SU-DHL-6 (cell line): ENCODE measurements at regions not wholly inside any gene's neighbourhood (a gene's known extent, or its start where the extent isn't known, plus 50 kb on each side); places are given as distances from the start of the nearest gene placed in this dataset.

ENCODE experiments used
- H2AFZ ChIP-seq: fragments of 200-600 bp; sonication (generic); 2 replicates; pipeline ENCODE4 v1.6.1; 2014; ENCODE audit warnings: low read depth, mild to moderate bottlenecking, moderate library complexity, mixed read lengths, antibody characterized with exemption, low read length; ENCODE audit not compliant: severe bottlenecking
- H3F3A ChIP-seq: fragments of 200-600 bp; shearing (Covaris generic); 2 replicates; pipeline ENCODE4 v1.6.0; 2016; ENCODE audit warnings: antibody characterized with exemption, mild to moderate bottlenecking; ENCODE audit not compliant: insufficient read depth
- H3K27ac ChIP-seq: fragments of 200-600 bp; sonication (generic); 2 replicates; pipeline ENCODE4 v1.5.1; 2016; ENCODE audit warnings: low read depth, mild to moderate bottlenecking, low read length, moderate library complexity, mixed read lengths
- H3K27me3 ChIP-seq: fragments of 200-600 bp; sonication (generic), shearing (Covaris generic); 2 replicates; pipeline ENCODE4 v1.6.0; 2014; ENCODE audit warnings: mild to moderate bottlenecking, low read length
- H3K36me3 ChIP-seq: fragments of 200-600 bp; sonication (generic); 2 replicates; pipeline ENCODE4 v1.6.1; 2014; ENCODE audit warnings: mild to moderate bottlenecking, low read length, mixed read lengths
- H3K4me2 ChIP-seq: fragments of 300-600, 200-600 bp; shearing (Covaris generic), sonication (generic); 2 replicates; pipeline ENCODE4 v1.6.0; 2014; ENCODE audit warnings: low read length, low read depth, mild to moderate bottlenecking; ENCODE audit not compliant: poor library complexity, severe bottlenecking
- H3K4me3 ChIP-seq: fragments of 200-600 bp; sonication (generic); 2 replicates; pipeline ENCODE4 v1.5.1; 2014; ENCODE audit warnings: antibody characterized with exemption, low read length, mild to moderate bottlenecking, mixed read lengths; ENCODE audit not compliant: insufficient read depth, poor library complexity, severe bottlenecking
- H3K79me2 ChIP-seq: fragments of 200-600 bp; sonication (generic); 2 replicates; pipeline ENCODE4 v1.6.1; 2014; ENCODE audit warnings: mild to moderate bottlenecking, low read length, moderate library complexity; ENCODE audit not compliant: insufficient read depth
- H3K9ac ChIP-seq: fragments of 200-600 bp; sonication (generic); 2 replicates; pipeline ENCODE4 v1.7.0; 2014; ENCODE audit warnings: mild to moderate bottlenecking, low read length
- H3K9me2 ChIP-seq: fragments of 200-600 bp; sonication (generic); replicated peaks from 2 replicates; pipeline ENCODE4 v1.6.1; 2014; ENCODE audit warnings: low read length; ENCODE audit not compliant: insufficient read depth
- H3K9me3 ChIP-seq: fragments of 200-600 bp; sonication (generic); 2 replicates; pipeline ENCODE4 v1.6.1; 2014; ENCODE audit warnings: low read length, mixed read lengths; ENCODE audit not compliant: insufficient read depth
- H4K20me1 ChIP-seq: fragments of 200-600 bp; sonication (generic); 2 replicates; pipeline ENCODE4 v1.6.1; 2014; ENCODE audit warnings: low read depth, mild to moderate bottlenecking, antibody characterized with exemption, low read length, moderate library complexity, mixed read lengths
- CTCF ChIP-seq: fragments of 200-600 bp; sonication (generic); IDR thresholded peaks from one replicate; pipeline ENCODE4 v1.5.1; 2017; ENCODE audit warnings: antibody characterized with exemption, mild to moderate bottlenecking, low read length, moderate library complexity; ENCODE audit not compliant: insufficient read depth, poor library complexity, severe bottlenecking
- EZH2phosphoT487 ChIP-seq: fragments of 200-600 bp; sonication (generic), shearing (Covaris generic); conservative IDR thresholded peaks from 2 replicates; pipeline ENCODE4 v1.6.1; 2018; ENCODE audit warnings: mild to moderate bottlenecking, antibody characterized with exemption, low read length, moderate library complexity, mixed read lengths

DNA sequence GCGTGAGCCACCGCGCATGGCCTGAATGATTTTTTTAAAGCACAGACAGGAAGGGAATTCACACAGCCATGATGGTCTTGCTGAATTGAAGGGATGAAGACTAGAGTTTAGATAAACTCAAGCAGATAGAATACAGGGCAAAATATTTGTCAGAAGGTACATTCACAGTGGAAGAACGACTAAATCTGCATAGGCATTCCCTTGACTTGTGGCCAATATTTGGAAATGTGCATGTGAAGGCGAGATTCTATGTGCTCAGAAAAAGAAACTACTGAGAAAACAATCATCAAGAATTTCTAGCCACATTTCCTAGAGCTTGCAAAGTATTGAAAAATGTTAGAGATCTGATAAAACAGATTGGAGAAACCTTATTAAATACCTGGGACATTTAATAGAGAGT, 1166.2 kb downstream of the DNAJB9 start:
- H3K9ac ChIP-seq, result no peak overlapping the region

DNA sequence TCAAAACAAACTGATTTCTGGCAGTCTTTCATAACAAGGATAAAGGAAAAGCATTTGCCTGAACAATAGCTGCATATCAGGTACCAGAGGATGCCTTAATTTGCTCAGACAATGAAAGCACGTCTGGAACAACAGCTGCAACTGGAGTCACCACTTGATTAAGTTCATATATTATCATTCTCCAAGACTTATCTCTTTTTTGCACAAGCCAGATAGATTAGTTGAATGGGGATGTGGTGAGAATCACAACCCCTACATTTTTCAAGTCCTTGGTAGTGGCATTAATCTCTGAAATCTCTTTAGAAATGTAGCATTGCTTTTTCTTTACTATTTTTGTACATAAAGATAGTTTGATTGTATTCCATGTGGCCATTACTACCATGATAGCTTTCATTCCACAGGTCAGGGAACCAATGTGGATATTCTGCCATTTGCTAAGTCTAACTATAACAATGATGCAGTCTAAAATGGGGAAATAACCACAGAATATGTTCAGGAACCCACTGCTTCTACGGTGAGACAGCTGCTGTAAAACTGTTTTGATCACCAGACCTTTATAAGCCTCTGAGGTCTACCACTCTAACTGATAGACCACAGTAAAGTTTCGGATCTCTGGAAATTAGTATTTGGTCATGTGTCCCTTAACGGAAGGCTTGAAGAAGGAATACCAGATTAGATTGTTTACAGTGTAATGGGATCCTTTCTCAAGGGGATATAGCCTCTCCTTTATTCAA, 1176.2 kb downstream of the DNAJB9 start:
- H3K27ac ChIP-seq, result no peak overlapping the region
- no peaks in the 10 kb centered on the region for H3K9me3 ChIP-seq
- H3F3A ChIP-seq, result no peaks in the 10 kb centered on the region
- no peak overlapping the region for H3K4me2 ChIP-seq
- no peaks in the 10 kb centered on the region for H3K79me2 ChIP-seq
- no peaks in the 10 kb centered on the region for H3K36me3 ChIP-seq
- H3K4me3 ChIP-seq, result no peak overlapping the region
- TF ChIP-seq EZH2phosphoT487 (no peak), CTCF (no peak)
- H3K9me2 ChIP-seq, result no peaks in the 10 kb centered on the region
- H3K9ac ChIP-seq, result no peak overlapping the region
- no peaks in the 10 kb centered on the region for H4K20me1 ChIP-seq
- H2AFZ ChIP-seq, result no peak overlapping the region
- no peaks in the 10 kb centered on the region for H3K27me3 ChIP-seq

More for the DNA sequence above, 1166.2 kb downstream of the DNAJB9 start:
- 0 out of 2 replicates have a peak, but pooled peaks cover 6% of the 10 kb centered on the region for H3K9me3 ChIP-seq
- no peaks in the 10 kb centered on the region; the same call in 1 of the 2 replicates for H3K36me3 ChIP-seq
- no peak overlapping the region for H3K4me2 ChIP-seq
- H3K9me2 ChIP-seq, result no peaks in the 10 kb centered on the region
- H3F3A ChIP-seq, result no peaks in the 10 kb centered on the region
- TF ChIP-seq EZH2phosphoT487 (no peak), CTCF (no peak)
- H3K27ac ChIP-seq, result no peak overlapping the region
- H3K4me3 ChIP-seq, result no peak overlapping the region
- no peaks in the 10 kb centered on the region for H3K27me3 ChIP-seq
- no peaks in the 10 kb centered on the region for H3K79me2 ChIP-seq
- no peaks in the 10 kb centered on the region for H4K20me1 ChIP-seq
- no peak overlapping the region for H2AFZ ChIP-seq

GRCh38 chr7:109751241-109751640, 1181.6 kb downstream of the DNAJB9 start:
- Histone ChIP-seq H3K4me3 (no peak overlapping the region), H3K4me2 (no peak overlapping the region), H3K36me3 (no peaks in the 10 kb centered on the region), H3K27ac (no peak overlapping the region), H3K9me2 (no peaks in the 10 kb centered on the region), H4K20me1 (no peaks in the 10 kb centered on the region), H2AFZ (no peak overlapping the region), H3K27me3 (no peaks in the 10 kb centered on the region), H3K9ac (no peak overlapping the region), H3F3A (no peaks in the 10 kb centered on the region), H3K79me2 (no peaks in the 10 kb centered on the region), H3K9me3 (no peaks in the 10 kb centered on the region)
- TF ChIP-seq EZH2phosphoT487 (no peak), CTCF (no peak)
